Fibroblast of lung (primary cell): ENCODE measurements at regions not wholly inside any gene's neighbourhood (a gene's known extent, or its start where the extent isn't known, plus 50 kb on each side); places are given as distances from the start of the nearest gene placed in this dataset.

ENCODE experiments used
- DNase-seq, 2 donors: peaks; one replicate each; pipeline versions ENCODE4 v3.0.0 to v3.0.0-alpha.2; 2010; ENCODE audit warnings: low read depth in 2 of 2
- H2AFZ ChIP-seq: 2 replicates; pipeline ENCODE4 v1.5.1; 2012; ENCODE audit warnings: low read length, control low read depth, inconsistent platforms
- H3K27ac ChIP-seq: 2 replicates; pipeline ENCODE4 v1.5.1; 2011; ENCODE audit warnings: low read length, control low read depth; ENCODE audit not compliant: insufficient read depth
- H3K27me3 ChIP-seq: 2 replicates; pipeline ENCODE4 v1.5.1; 2011; ENCODE audit warnings: mild to moderate bottlenecking, low read length; ENCODE audit not compliant: control insufficient read depth, insufficient read depth
- H3K36me3 ChIP-seq: 2 replicates; pipeline ENCODE4 v1.5.1; 2011; ENCODE audit warnings: low read length; ENCODE audit not compliant: control insufficient read depth, insufficient read depth
- H3K4me1 ChIP-seq: 2 replicates; pipeline ENCODE4 v1.5.1; 2011; ENCODE audit warnings: low read length; ENCODE audit not compliant: control insufficient read depth, insufficient read depth; ENCODE audit errors: extremely low read depth
- H3K4me2 ChIP-seq: 2 replicates; pipeline ENCODE4 v1.5.1; 2011; ENCODE audit warnings: low read length, control low read depth; ENCODE audit not compliant: insufficient read depth; ENCODE audit errors: extremely low read depth
- H3K4me3 ChIP-seq, 4 experiments: fragments of 200-600 bp in 1 of 4; sonication (generic) in 1 of 4; replicated peaks in 1 of 4; 2 replicates each; pipeline ENCODE4 v1.5.1; 2011 to 2016; ENCODE audit warnings: low read length in 4 of 4, low read depth in 3 of 4, mild to moderate bottlenecking in 3 of 4, control low read depth in 2 of 4, inconsistent platforms in 1 of 4, mixed read lengths in 1 of 4; ENCODE audit not compliant: insufficient read depth in 1 of 4; ENCODE audit errors: control extremely low read depth in 1 of 4
- H3K79me2 ChIP-seq: 2 replicates; pipeline ENCODE4 v1.5.1; 2012; ENCODE audit warnings: mild to moderate bottlenecking, low read length, inconsistent platforms; ENCODE audit not compliant: control insufficient read depth, insufficient read depth
- H3K9ac ChIP-seq: 2 replicates; pipeline ENCODE4 v1.5.1; 2011; ENCODE audit warnings: mild to moderate bottlenecking, low read length, control low read depth; ENCODE audit not compliant: insufficient read depth
- H3K9me3 ChIP-seq: 2 replicates; pipeline ENCODE4 v1.5.1; 2012; ENCODE audit warnings: low read depth, low read length; ENCODE audit not compliant: control insufficient read depth, insufficient read depth
- H4K20me1 ChIP-seq: 2 replicates; pipeline ENCODE4 v1.5.1; 2011; ENCODE audit warnings: low read length; ENCODE audit not compliant: control insufficient read depth, insufficient read depth; ENCODE audit errors: extremely low read depth
- CTCF ChIP-seq, 2 donors: IDR thresholded peaks in 1 of 2; conservative IDR thresholded peaks in 1 of 2; 1 replicate in 1 of 2; 2 replicates in 1 of 2; pipeline ENCODE4 v1.5.1; 2011 to 2012; ENCODE audit warnings: low read length in 2 of 2, control low read depth in 1 of 2, inconsistent platforms in 1 of 2, low read depth in 1 of 2, mild to moderate bottlenecking in 1 of 2
- EZH2 ChIP-seq: IDR thresholded peaks from 2 replicates; pipeline ENCODE4 v1.5.1; 2012; ENCODE audit warnings: low read length, control low read depth, mild to moderate bottlenecking; ENCODE audit errors: missing control alignments

GRCh38 chr3:187799942-187800641, 54.8 kb upstream of the BCL6 start:
- no peak for TF ChIP-seq CTCF (conservative IDR thresholded peaks at IDR 0.05 in 1 of 2, IDR thresholded peaks at IDR 0.05 in 1 of 2; ENCODE audit: low read depth in 1 of 2, low read length in 2 of 2)
- TF ChIP-seq EZH2, result no peak
- Histone ChIP-seq H3K27ac (no peak overlapping the region), H3K9me3 (no peaks in the 10 kb centered on the region), H3K4me3 (no peak overlapping the region), H3K27me3 (peaks cover 2% of the 10 kb centered on the region), H4K20me1 (no peaks in the 10 kb centered on the region), H3K4me1 (no peaks in the 10 kb centered on the region), H3K9ac (no peak overlapping the region), H3K79me2 (no peaks in the 10 kb centered on the region), H2AFZ (no peak overlapping the region), H3K36me3 (no peaks in the 10 kb centered on the region), H3K4me2 (no peak overlapping the region)
- DNase-seq, result no peak

GRCh38 chr3:187801152-187801551, 55.9 kb upstream of the BCL6 start:
- no peaks in the 10 kb centered on the region for H3K36me3 ChIP-seq
- no peak overlapping the region for H3K27ac ChIP-seq
- no peak overlapping the region for H2AFZ ChIP-seq

More at GRCh38 chr3:187801152-187801551, 55.9 kb upstream of the BCL6 start:
- Histone ChIP-seq H3K4me3 (no peak overlapping the region), H4K20me1 (no peaks in the 10 kb centered on the region), H3K9me3 (no peaks in the 10 kb centered on the region), H3K4me1 (no peaks in the 10 kb centered on the region), H3K4me2 (no peak overlapping the region), H3K79me2 (no peaks in the 10 kb centered on the region), H3K9ac (no peak overlapping the region), H3K27me3 (no peaks in the 10 kb centered on the region)
- TF ChIP-seq CTCF (conservative IDR thresholded peaks at IDR 0.05 in 1 of 2, IDR thresholded peaks at IDR 0.05 in 1 of 2; ENCODE audit: low read depth in 1 of 2, low read length in 2 of 2) (no peak), EZH2 (no peak)
- DNase-seq, result no peak
